ENCODE measurements at regions not wholly inside any gene's neighbourhood (a gene's known extent, or its start where the extent isn't known, plus 50 kb on each side); places are given as distances from the start of the nearest gene placed in this dataset.
A peak's percentile ranks its signal among the peaks of the same experiment; 100 is the strongest.

DNA sequence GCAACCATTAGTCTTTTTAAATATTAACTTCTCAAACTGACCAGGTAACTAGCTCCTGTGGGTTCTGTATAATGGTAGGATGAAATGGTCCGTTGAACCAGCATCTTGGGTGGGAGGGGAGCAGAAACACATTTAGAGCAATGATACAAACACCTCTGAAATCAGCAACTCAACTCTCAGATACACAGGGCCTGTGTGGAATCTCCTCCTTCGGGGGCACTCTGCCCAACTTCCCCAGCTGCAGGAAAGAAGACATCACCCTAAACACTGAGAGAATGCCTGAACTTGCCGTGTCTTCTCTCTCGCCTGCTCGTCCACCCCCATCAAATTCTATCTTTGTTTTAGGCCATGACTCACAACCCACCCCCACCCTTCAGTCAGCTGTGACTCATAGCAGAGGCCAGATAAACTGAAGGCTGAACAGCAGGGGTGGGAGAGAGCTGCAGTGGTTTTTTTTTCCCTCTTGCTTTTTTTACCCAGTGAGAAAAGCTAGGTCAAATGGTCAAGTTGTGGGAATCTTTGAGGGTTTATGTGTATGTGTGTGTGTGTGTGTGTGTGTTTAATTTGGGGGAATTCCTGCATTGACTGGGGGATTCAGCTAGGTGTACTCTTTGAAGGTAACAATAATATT lies 593.4 kb upstream of the JAG1 start:
- peak in 2 of 3 donors; percentile 23 to 27 for DNase-seq (ENCODE audit: low read depth in 2 of 3, low spot score in 2 of 3)

- no peak for DNase-seq (ENCODE audit: low read depth in 2 of 3, low spot score in 2 of 3)
Observed at GRCh38 chr20:11267762-11268335, 594.0 kb upstream of the JAG1 start.

- DNase-seq (ENCODE audit: low read depth in 2 of 3, low spot score in 2 of 3), result no peak
Observed at GRCh38 chr20:11270566-11270965, 596.8 kb upstream of the JAG1 start.

- DNase-seq (ENCODE audit: low read depth in 2 of 3, low spot score in 2 of 3), result no peak
Observed at GRCh38 chr20:11271319-11271718, 597.5 kb upstream of the JAG1 start.

DNA sequence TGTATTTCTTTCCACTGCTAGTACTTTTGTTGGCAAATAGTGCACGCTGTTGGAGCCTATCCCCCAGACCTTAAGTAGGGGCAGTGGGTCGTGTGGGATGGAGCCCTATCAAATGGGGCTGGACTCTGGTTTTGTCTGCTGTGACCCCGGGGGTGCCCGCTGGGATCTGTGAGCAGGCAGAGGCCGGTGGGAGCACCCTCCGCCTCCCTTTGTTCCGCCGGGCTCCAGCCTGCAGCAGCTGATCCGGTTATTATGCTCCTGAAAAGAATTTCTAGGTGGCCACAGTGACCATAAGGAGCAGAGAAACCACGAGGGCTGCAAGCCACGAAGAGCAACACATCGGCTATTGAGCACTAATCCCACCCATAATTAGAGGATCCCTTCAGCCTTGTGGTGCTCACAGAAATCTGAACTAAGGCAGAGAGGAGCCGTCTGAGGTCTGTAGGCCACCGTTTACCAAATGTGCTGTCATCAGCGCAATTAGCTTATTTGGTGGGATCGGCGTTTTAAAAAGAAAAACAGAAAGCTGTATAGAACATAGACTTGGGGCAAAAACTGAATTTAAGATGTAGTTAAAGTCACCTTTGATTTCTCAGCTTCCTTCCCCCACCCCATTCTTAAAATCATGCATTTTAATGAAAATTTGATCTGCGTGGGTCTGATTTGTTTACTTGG lies 598.3 kb upstream of the JAG1 start:
- DNase-seq (ENCODE audit: low read depth in 2 of 3, low spot score in 2 of 3), result no peak

- DNase-seq (ENCODE audit: low read depth in 2 of 3, low spot score in 2 of 3), result peak in 2 of 3 donors; percentile 37 to 59
Observed at GRCh38 chr20:11274141-11274594, 600.4 kb upstream of the JAG1 start.

GRCh38 chr20:11275740-11276139 lies 601.9 kb upstream of the JAG1 start:
- no peak for DNase-seq (ENCODE audit: low read depth in 2 of 3, low spot score in 2 of 3)

DNA sequence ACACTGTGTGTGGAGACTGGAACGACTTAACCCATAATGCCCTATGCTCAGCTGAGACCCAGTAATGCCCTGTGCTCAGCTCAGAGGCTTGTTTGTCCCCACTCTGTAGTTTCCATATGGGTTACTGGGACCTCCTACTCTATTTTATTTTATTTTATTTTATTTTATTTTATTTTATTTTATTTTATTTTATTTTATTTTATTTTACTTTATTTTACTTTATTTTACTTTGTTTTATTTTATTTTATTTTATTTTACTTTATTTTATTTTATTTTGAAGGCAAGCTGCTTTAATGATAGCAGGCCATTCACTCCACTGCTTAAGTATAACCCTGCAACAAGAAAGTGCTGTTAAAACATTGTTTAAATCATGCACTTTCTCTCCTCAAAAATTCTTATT lies 603.4 kb upstream of the JAG1 start:
- DNase-seq (ENCODE audit: low read depth in 2 of 3, low spot score in 2 of 3), result no peak

- no peak for DNase-seq (ENCODE audit: low read depth in 2 of 3, low spot score in 2 of 3)
Observed at GRCh38 chr20:11277858-11278257, 604.1 kb upstream of the JAG1 start.

GRCh38 chr20:11278461-11278860 lies 604.7 kb upstream of the JAG1 start:
- DNase-seq (ENCODE audit: low read depth in 2 of 3, low spot score in 2 of 3), result no peak

DNA sequence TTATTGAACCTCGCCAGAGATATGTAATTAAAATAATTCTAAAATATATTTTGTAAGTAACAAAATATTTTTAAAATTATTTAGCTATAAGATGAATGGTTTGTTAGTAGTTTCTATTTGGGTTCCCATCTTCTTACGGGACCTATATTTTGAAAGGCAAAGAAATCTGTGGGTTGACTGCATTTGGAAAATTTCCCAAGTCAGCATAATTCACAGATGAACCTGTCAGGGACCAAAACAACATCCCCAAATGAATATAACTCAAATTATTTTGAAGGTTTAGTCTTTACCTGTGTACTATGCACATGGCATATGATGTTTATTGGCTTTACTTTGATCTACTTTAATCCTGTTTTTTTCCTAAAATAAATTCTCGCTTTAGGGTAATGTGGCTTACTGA lies 607.4 kb upstream of the JAG1 start:
- no peak for DNase-seq (ENCODE audit: low read depth in 2 of 3, low spot score in 2 of 3)

- no peak for DNase-seq (ENCODE audit: low read depth in 2 of 3, low spot score in 2 of 3)
Observed at GRCh38 chr20:11281768-11282167, 608.0 kb upstream of the JAG1 start.

DNA sequence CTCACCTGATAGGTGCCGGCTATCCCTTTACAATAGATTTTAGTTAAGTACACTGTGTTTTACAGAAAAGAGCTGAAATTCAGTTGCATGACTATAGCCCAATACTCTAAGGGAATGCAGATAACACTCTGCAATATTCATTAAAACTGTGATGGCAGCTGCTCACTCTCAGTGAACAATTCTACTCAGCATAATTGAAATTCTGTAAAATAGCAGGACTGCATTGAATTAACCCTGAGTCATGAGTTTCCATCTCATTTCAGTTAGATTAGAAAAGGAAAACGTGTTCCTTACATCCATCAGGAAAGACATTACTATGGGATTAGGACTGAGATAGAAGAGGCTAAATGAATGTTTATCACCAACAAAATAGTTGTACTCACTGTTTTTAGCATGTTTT lies 613.3 kb upstream of the JAG1 start:
- no peak for DNase-seq (ENCODE audit: low read depth in 2 of 3, low spot score in 2 of 3)

GRCh38 chr20:11296221-11296620 lies 621.5 kb upstream of the BTBD3 start:
- no peak for DNase-seq (ENCODE audit: low read depth in 2 of 3, low spot score in 2 of 3)

DNA sequence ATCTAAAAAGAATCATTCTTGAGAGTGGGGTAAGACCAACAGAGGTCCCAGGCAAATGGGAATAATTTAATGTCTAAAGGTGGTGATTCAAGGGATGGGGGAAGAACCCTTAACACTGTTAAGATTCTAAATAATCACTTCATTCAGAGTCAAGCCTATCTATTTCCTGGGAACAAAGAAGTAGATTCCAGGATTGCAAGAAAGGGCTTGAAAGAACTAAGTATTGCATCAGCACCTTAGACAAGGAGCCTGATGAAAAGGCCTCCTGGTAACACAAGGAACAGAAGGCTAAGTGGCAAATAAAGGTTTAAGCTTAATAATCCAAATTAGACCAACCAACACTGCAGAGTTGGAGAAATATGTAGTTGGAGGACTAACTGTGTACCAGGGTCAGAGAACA lies 620.7 kb upstream of the BTBD3 start:
- DNase-seq (ENCODE audit: low read depth in 2 of 3, low spot score in 2 of 3), result no peak

DNA sequence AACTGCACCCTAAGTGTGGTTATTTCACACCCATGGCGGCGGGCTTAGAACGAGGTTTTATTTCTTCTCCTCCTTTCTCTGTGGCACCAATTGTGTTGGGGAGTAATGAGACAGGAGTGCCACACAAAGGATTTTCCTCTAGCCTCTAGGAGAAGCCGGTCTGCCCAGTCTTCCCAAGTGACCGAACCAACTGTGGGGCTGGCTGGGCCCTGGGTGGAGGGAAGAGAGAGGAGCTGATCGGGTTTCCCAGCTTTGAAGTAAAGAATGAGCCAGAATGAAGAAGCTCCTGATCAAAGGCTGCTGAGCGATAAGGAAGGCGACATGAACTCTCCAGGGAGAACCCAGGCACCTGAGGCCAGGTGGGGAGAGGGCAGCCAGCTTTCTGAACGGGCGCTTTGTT lies 616.0 kb upstream of the BTBD3 start:
- no peak for DNase-seq (ENCODE audit: low read depth in 2 of 3, low spot score in 2 of 3)

GRCh38 chr20:11302436-11302835 lies 615.3 kb upstream of the BTBD3 start:
- DNase-seq (ENCODE audit: low read depth in 2 of 3, low spot score in 2 of 3), result no peak

DNA sequence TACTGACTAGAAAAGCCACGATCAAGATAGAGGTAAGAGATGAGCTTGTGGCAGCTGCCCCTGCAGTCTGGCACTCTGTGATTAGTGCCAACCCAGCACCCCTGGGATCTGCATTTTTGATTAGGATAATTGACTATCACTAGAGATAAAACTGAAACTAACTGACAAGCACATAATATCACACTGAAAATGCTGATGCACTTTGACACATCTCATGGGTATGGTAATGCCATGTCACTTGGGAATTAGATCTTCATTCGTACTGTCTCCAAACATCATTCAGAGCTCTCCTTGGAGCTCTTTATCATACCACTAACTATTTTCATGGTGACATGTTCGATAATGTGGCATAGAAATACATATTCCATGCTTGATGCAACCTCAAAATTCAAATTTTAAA lies 612.9 kb upstream of the BTBD3 start:
- no peak for DNase-seq (ENCODE audit: low read depth in 2 of 3, low spot score in 2 of 3)

DNA sequence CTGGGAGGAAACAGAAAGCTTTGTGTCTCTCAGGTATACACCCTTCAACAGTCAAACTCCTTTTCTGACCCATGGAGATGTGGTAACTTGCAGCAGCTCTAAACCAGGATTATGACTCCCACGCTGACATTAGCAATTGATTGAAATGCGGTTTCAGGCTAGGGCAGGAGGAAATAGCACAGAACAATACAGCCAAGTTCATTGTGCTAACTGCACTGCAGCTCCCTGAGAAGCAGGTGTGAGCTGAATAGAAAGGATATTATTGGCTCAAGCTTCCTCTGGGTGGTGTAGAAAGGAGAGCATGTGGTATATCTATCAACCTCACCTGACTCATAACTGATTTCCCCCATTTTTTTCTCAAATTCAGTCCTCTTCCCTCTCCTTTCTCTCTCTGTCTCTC lies 612.3 kb upstream of the BTBD3 start:
- DNase-seq (ENCODE audit: low read depth in 2 of 3, low spot score in 2 of 3), result no peak

GRCh38 chr20:11311659-11312224 lies 606.0 kb upstream of the BTBD3 start:
- no peak for DNase-seq (ENCODE audit: low read depth in 2 of 3, low spot score in 2 of 3)

- DNase-seq (ENCODE audit: low read depth in 2 of 3, low spot score in 2 of 3), result no peak
Observed at GRCh38 chr20:11315525-11315924, 602.2 kb upstream of the BTBD3 start.

DNA sequence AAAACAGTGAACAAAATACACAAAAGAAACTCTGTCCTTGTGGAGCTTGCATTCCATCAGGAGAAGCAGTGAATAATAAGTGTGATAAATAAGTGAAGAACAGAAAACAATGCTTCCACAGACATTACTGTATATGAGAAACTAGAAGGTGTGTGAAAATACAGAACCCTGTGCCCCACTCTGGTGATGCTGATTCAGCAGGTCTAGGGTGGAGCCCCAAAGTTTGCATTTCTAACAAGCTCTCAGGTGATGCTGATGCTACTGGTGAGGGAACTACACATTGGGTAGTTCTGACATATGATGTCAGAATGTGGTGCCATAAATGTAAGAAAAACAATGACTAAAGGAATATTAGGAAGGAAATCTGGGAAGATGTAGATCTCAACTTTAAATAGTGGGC lies 601.4 kb upstream of the BTBD3 start:
- DNase-seq (ENCODE audit: low read depth in 2 of 3, low spot score in 2 of 3), result no peak

All from hematopoietic multipotent progenitor cell (in vitro differentiated cells).